ENCODE measurements at regions not wholly inside any gene's neighbourhood (a gene's known extent, or its start where the extent isn't known, plus 50 kb on each side); places are given as distances from the start of the nearest gene placed in this dataset.
"Not testable (repeated sequence)": the region's sequence is repeated elsewhere in the genome, so short reads cannot be mapped to it uniquely, and the experiment has no call there.

- Mint-ChIP-seq H3K27ac (ENCODE audit: unreplicated experiment) (no peak overlapping the region), H3K9me3 (ENCODE audit: unreplicated experiment) (no peaks in the 10 kb centered on the region), H3K4me1 (ENCODE audit: unreplicated experiment) (no peaks in the 10 kb centered on the region), H3K36me3 (ENCODE audit: unreplicated experiment) (no peaks in the 10 kb centered on the region), H3K27me3 (ENCODE audit: unreplicated experiment) (peaks cover 22% of the 10 kb centered on the region), H3K4me3 (ENCODE audit: unreplicated experiment) (no peak overlapping the region)
- peak; percentile 8 for TF ChIP-seq CTCF (IDR thresholded peaks at IDR 0.05)
- no peak for DNase-seq (ENCODE audit: extremely low spot score, unreplicated experiment)
Observed at GRCh38 chr16:48029768-48030167, 126.0 kb downstream of the ABCC12 start.

DNA sequence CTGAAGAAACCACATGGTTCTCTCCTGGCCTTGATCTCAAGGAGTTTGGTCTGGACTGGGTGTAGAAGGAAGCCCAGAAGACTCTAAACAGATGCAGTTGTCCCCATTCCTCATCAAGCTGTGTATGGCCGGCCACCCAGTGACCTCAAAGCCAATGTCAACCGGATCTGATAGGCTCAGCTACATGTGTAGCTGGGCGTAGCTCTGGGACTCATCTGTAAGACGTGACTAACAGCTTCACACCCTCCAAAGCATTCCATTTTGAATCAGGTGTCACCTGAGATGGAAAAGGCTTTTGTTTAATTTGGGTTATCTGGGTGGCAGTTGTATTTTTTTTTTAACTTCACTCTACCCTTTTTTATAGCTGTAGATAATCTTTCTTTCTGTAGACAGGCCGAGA lies 130.4 kb downstream of the ABCC12 start:
- Mint-ChIP-seq H3K27ac (ENCODE audit: unreplicated experiment) (no peak overlapping the region), H3K4me3 (ENCODE audit: unreplicated experiment) (no peak overlapping the region), H3K36me3 (ENCODE audit: unreplicated experiment) (no peaks in the 10 kb centered on the region), H3K27me3 (ENCODE audit: unreplicated experiment) (peaks cover 11% of the 10 kb centered on the region), H3K4me1 (ENCODE audit: unreplicated experiment) (no peaks in the 10 kb centered on the region), H3K9me3 (ENCODE audit: unreplicated experiment) (no peaks in the 10 kb centered on the region)
- TF ChIP-seq CTCF (IDR thresholded peaks at IDR 0.05), result no peak
- DNase-seq (ENCODE audit: extremely low spot score, unreplicated experiment), result no peak

DNA sequence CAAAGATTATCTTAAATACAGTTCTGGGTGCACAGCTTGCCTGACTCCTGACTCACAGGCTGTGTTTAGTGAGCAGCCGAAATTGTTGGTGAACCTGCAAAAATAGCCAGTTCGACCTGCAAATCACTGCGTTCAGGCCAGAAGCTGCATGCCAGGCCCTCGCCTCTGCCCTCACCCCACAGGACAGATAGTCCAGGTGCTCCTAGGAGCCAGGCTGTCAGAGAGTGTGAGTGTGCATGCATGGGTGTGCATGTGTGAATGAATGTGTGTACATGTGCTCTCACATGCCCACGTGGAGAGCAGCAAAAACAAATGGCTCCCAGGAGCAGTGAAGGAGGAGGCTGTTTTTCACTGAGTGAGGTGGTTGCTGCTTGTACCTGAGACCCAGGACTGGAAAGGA lies 131.8 kb downstream of the ABCC12 start:
- no peak for DNase-seq (ENCODE audit: extremely low spot score, unreplicated experiment)
- H3K27me3 Mint-ChIP-seq (ENCODE audit: unreplicated experiment), result peaks cover 11% of the 10 kb centered on the region
- H3K9me3 Mint-ChIP-seq (ENCODE audit: unreplicated experiment), result no peaks in the 10 kb centered on the region
- no peaks in the 10 kb centered on the region for H3K36me3 Mint-ChIP-seq (ENCODE audit: unreplicated experiment)
- no peak overlapping the region for H3K4me3 Mint-ChIP-seq (ENCODE audit: unreplicated experiment)
- H3K4me1 Mint-ChIP-seq (ENCODE audit: unreplicated experiment), result no peaks in the 10 kb centered on the region
- no peak overlapping the region for H3K27ac Mint-ChIP-seq (ENCODE audit: unreplicated experiment)
- TF ChIP-seq CTCF (IDR thresholded peaks at IDR 0.05), result no peak

GRCh38 chr16:48022496-48022895 lies 133.3 kb downstream of the ABCC12 start:
- no peaks in the 10 kb centered on the region for H3K36me3 Mint-ChIP-seq (ENCODE audit: unreplicated experiment)
- H3K4me3 Mint-ChIP-seq (ENCODE audit: unreplicated experiment), result no peak overlapping the region
- H3K27ac Mint-ChIP-seq (ENCODE audit: unreplicated experiment), result no peak overlapping the region
- DNase-seq (ENCODE audit: extremely low spot score, unreplicated experiment), result no peak
- no peaks in the 10 kb centered on the region for H3K9me3 Mint-ChIP-seq (ENCODE audit: unreplicated experiment)
- no peaks in the 10 kb centered on the region for H3K4me1 Mint-ChIP-seq (ENCODE audit: unreplicated experiment)
- TF ChIP-seq CTCF (IDR thresholded peaks at IDR 0.05), result no peak
- peaks cover 6% of the 10 kb centered on the region for H3K27me3 Mint-ChIP-seq (ENCODE audit: unreplicated experiment)

DNA sequence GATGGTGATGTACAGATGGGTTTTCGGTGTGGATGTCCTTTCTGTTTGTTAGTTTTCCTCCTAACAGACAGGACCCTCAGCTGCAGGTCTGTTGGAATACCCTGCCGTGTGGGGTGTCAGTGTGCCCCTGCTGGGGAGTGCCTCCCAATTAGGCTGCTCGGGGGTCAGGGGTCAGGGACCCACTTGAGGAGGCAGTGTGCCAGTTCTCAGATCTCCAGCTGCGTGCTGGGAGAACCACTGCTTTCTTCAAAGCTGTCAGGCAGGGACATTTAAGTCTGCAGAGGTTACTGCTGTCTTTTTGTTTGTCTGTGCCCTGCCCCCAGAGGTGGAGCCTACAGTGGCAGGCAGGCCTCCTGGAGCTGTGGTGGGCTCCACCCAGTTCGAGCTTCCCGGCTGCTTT lies 135.2 kb downstream of the ABCC12 start:
- not testable (repeated sequence) for H3K27me3 Mint-ChIP-seq (ENCODE audit: unreplicated experiment); H3K36me3 Mint-ChIP-seq (ENCODE audit: unreplicated experiment); H3K4me3 Mint-ChIP-seq (ENCODE audit: unreplicated experiment); H3K4me1 Mint-ChIP-seq (ENCODE audit: unreplicated experiment); H3K27ac Mint-ChIP-seq (ENCODE audit: unreplicated experiment); H3K9me3 Mint-ChIP-seq (ENCODE audit: unreplicated experiment)
- DNase-seq (ENCODE audit: extremely low spot score, unreplicated experiment), result peak; percentile 17
